Liver (tissue), 8 donors: ENCODE measurements at regions not wholly inside any gene's neighbourhood (a gene's known extent, or its start where the extent isn't known, plus 50 kb on each side); places are given as distances from the start of the nearest gene placed in this dataset.

Experiments
- DNase-seq: peaks from one replicate; pipeline ENCODE4 v3.0.0-alpha.2; 2017; ENCODE audit warnings: low spot score
- H3K27ac ChIP-seq, 2 donors: one replicate each; pipeline ENCODE4 v1.7.0; 2013; ENCODE audit warnings: inconsistent platforms in 2 of 2, low read length in 2 of 2, control low read depth in 1 of 2, low read depth in 1 of 2, mild to moderate bottlenecking in 1 of 2
- H3K27me3 ChIP-seq, 4 donors: one replicate each; pipeline versions ENCODE4 v1.6.1 to v1.7.0; 2013; ENCODE audit warnings: low read length in 3 of 4, inconsistent platforms in 1 of 4, mild to moderate bottlenecking in 1 of 4, moderate library complexity in 1 of 4; ENCODE audit not compliant: control insufficient read depth in 4 of 4, insufficient read depth in 4 of 4
- H3K36me3 ChIP-seq, 4 donors: one replicate each; pipeline versions ENCODE4 v1.6.1 to v1.7.0; 2013; ENCODE audit warnings: low read length in 3 of 4, mild to moderate bottlenecking in 3 of 4, low read depth in 1 of 4, moderate library complexity in 1 of 4; ENCODE audit not compliant: control insufficient read depth in 4 of 4, insufficient read depth in 3 of 4
- H3K4me1 ChIP-seq, 4 donors: one replicate each; pipeline versions ENCODE4 v1.6.1 to v1.7.0; 2013; ENCODE audit warnings: low read length in 3 of 4, mild to moderate bottlenecking in 3 of 4, moderate library complexity in 1 of 4; ENCODE audit not compliant: control insufficient read depth in 4 of 4, insufficient read depth in 4 of 4
- H3K4me3 ChIP-seq, 3 donors: one replicate each; pipeline versions ENCODE4 v1.6.1 to v1.7.0; 2013; ENCODE audit warnings: low read length in 3 of 3, control low read depth in 1 of 3, low read depth in 1 of 3, mild to moderate bottlenecking in 1 of 3
- H3K9ac ChIP-seq, 2 donors: one replicate each; pipeline ENCODE4 v1.7.0; 2013; ENCODE audit warnings: low read length in 2 of 2, mild to moderate bottlenecking in 2 of 2, moderate library complexity in 2 of 2, control low read depth in 1 of 2, low read depth in 1 of 2
- H3K9me3 ChIP-seq, 4 donors: one replicate each; pipeline versions ENCODE4 v1.6.1 to v1.7.0; 2013; ENCODE audit warnings: low read length in 3 of 4; ENCODE audit not compliant: control insufficient read depth in 4 of 4
- EGR1 ChIP-seq, 2 donors: IDR thresholded peaks; 2 replicates each; pipeline ENCODE4 v1.6.1; 2016 to 2018; ENCODE audit warnings: antibody characterized with exemption in 2 of 2, low read depth in 2 of 2
- FOXA1 ChIP-seq: IDR thresholded peaks from 2 replicates; pipeline ENCODE4 v1.6.1; 2016; ENCODE audit warnings: antibody characterized with exemption
- FOXA2 ChIP-seq: IDR thresholded peaks from 2 replicates; pipeline ENCODE4 v1.6.1; 2016; ENCODE audit warnings: antibody characterized with exemption
- HNF4A ChIP-seq, 2 donors: conservative IDR thresholded peaks; 2 replicates each; pipeline ENCODE4 v1.6.1; 2016; ENCODE audit warnings: antibody characterized with exemption in 2 of 2, mild to moderate bottlenecking in 2 of 2
- RAD21 ChIP-seq, 2 donors: IDR thresholded peaks; 2 replicates each; pipeline ENCODE4 v1.6.1; 2016; ENCODE audit warnings: antibody characterized with exemption in 2 of 2, mild to moderate bottlenecking in 2 of 2
- RXRA ChIP-seq, 2 donors: IDR thresholded peaks; 2 replicates each; pipeline ENCODE4 v1.6.1; 2017 to 2018; ENCODE audit warnings: antibody characterized with exemption in 2 of 2, mild to moderate bottlenecking in 1 of 2
- SP1 ChIP-seq: IDR thresholded peaks from 2 replicates; pipeline ENCODE4 v1.6.1; 2018; ENCODE audit warnings: antibody characterized with exemption, mild to moderate bottlenecking
- TAF1 ChIP-seq: conservative IDR thresholded peaks from 2 replicates; pipeline ENCODE4 v1.6.1; 2016; ENCODE audit warnings: antibody characterized with exemption, mild to moderate bottlenecking
- WGBS: extraction: QIAGEN DNeasy Blood & Tissue Kit; methylation state at CpG from one replicate; pipeline ENCODE4 v1.1.7; 2013; 5-methylcytosine and 5-hydroxymethylcytosine counted together
- TF ChIP-seq, protein P1 (sequence below): IDR thresholded peaks from 2 replicates; pipeline ENCODE4 v1.6.1; 2016; ENCODE audit warnings: antibody characterized with exemption
- TF ChIP-seq, protein P2 (sequence below): IDR thresholded peaks from 2 replicates; pipeline ENCODE4 v1.6.1; 2016; ENCODE audit warnings: antibody characterized with exemption, mild to moderate bottlenecking
- TF ChIP-seq, protein P3 (sequence below): fragments of 150-350 bp; IDR thresholded peaks from 2 replicates; pipeline ENCODE4 v1.5.1; 2017; ENCODE audit warnings: improper control_type of control experiment, low read depth, low read length; ENCODE audit not compliant: missing input control
- donor health status: healthy.
- donor health status: healthy.
- donor health status: healthy.
- donor health status: healthy.
- donor health status: healthy.

DNA sequence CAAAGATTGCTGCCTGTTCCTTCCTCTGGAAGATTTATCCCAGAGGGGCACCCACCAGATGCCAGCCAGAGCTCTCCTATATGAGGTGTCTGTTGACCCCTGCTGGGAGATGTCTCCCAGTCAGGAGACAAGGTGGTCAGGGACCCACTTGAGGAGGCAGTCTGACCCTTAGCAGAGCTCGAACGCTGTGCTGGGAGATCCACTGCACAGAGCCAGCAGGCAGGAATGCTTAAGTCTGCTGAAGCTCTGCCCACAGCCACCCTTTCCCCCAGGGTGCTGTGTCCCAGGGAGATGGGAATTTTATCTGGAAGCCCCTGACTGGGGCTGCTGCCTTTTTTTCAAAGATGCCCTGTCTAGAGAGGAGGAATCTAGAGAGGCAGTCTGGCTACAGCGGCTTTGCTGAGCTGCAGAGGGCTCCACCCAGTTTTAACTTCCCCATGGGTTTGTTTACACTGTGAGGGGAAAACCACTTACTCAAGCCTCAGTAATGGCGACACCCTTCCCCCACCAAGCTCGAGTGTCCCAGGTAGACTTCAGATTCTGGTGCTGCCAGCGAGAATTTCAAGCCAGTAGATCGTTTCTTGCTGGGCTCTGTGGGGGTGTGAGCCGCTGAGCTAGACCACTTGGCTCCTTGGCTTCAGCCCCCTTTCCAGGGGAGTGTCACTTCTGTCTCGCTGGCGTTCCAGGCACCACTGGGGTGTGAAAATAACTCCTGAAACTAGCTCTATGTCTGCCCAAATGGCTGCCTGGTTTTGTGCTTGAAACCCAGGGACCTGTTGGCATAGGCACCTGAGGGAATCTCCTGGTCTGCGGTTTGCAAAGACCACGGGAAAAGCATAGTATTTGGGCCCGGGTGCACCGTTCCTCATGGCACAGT is 51.1 kb upstream of the PDC start:
- Histone ChIP-seq H3K36me3 (no peaks in the 10 kb centered on the region), H3K4me3 (no peak overlapping the region), H3K9ac (no peak overlapping the region), H3K9me3 (no peaks in the 10 kb centered on the region), H3K27me3 (no peaks in the 10 kb centered on the region), H3K4me1 (no peaks in the 10 kb centered on the region), H3K27ac (no peak overlapping the region)
- 73% methylated on average over 14 of the region's 14 CpGs for WGBS
- TF ChIP-seq, protein P1, sequence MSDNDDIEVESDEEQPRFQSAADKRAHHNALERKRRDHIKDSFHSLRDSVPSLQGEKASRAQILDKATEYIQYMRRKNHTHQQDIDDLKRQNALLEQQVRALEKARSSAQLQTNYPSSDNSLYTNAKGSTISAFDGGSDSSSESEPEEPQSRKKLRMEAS: no peak
- TF ChIP-seq EGR1 (IDR thresholded peaks at IDR 0.05; ENCODE audit: low read depth in 2 of 2): no peak
- TF ChIP-seq HNF4A (conservative IDR thresholded peaks at IDR 0.05): no peak
- no peak for TF ChIP-seq SP1
- TF ChIP-seq, protein P2, sequence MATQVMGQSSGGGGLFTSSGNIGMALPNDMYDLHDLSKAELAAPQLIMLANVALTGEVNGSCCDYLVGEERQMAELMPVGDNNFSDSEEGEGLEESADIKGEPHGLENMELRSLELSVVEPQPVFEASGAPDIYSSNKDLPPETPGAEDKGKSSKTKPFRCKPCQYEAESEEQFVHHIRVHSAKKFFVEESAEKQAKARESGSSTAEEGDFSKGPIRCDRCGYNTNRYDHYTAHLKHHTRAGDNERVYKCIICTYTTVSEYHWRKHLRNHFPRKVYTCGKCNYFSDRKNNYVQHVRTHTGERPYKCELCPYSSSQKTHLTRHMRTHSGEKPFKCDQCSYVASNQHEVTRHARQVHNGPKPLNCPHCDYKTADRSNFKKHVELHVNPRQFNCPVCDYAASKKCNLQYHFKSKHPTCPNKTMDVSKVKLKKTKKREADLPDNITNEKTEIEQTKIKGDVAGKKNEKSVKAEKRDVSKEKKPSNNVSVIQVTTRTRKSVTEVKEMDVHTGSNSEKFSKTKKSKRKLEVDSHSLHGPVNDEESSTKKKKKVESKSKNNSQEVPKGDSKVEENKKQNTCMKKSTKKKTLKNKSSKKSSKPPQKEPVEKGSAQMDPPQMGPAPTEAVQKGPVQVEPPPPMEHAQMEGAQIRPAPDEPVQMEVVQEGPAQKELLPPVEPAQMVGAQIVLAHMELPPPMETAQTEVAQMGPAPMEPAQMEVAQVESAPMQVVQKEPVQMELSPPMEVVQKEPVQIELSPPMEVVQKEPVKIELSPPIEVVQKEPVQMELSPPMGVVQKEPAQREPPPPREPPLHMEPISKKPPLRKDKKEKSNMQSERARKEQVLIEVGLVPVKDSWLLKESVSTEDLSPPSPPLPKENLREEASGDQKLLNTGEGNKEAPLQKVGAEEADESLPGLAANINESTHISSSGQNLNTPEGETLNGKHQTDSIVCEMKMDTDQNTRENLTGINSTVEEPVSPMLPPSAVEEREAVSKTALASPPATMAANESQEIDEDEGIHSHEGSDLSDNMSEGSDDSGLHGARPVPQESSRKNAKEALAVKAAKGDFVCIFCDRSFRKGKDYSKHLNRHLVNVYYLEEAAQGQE: no peak
- TF ChIP-seq TAF1: no peak
- no peak for TF ChIP-seq FOXA1
- TF ChIP-seq, protein P3, sequence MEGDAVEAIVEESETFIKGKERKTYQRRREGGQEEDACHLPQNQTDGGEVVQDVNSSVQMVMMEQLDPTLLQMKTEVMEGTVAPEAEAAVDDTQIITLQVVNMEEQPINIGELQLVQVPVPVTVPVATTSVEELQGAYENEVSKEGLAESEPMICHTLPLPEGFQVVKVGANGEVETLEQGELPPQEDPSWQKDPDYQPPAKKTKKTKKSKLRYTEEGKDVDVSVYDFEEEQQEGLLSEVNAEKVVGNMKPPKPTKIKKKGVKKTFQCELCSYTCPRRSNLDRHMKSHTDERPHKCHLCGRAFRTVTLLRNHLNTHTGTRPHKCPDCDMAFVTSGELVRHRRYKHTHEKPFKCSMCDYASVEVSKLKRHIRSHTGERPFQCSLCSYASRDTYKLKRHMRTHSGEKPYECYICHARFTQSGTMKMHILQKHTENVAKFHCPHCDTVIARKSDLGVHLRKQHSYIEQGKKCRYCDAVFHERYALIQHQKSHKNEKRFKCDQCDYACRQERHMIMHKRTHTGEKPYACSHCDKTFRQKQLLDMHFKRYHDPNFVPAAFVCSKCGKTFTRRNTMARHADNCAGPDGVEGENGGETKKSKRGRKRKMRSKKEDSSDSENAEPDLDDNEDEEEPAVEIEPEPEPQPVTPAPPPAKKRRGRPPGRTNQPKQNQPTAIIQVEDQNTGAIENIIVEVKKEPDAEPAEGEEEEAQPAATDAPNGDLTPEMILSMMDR: no peak
- TF ChIP-seq RXRA (IDR thresholded peaks at IDR 0.05): no peak
- TF ChIP-seq FOXA2: no peak
- TF ChIP-seq RAD21 (IDR thresholded peaks at IDR 0.05): no peak
- no peak for DNase-seq
